BJ (cell line): ENCODE measurements at regions not wholly inside any gene's neighbourhood (a gene's known extent, or its start where the extent isn't known, plus 50 kb on each side); places are given as distances from the start of the nearest gene placed in this dataset.

Source experiments
- CTCF ChIA-PET: fragments of 350-600 bp; formaldehyde crosslinking; extraction: SDS; loops from one replicate; lab custom pipeline; 2021; ENCODE audit warnings: antibody characterized with exemption, inconsistent platforms; lab: Yijun Ruan, JAX
- POLR2A ChIA-PET: fragments of 300-600 bp; sonication (Branson Sonifier 250); formaldehyde crosslinking; extraction: SDS; loops from one replicate; lab custom pipeline; 2021; ENCODE audit warnings: antibody characterized with exemption; lab: Charles Lee
- DNase-seq: peaks from one replicate; pipeline ENCODE4 v3.0.0-alpha.2; 2011; ENCODE audit warnings: low read depth
- H3K27me3 ChIP-seq: 2 replicates; pipeline ENCODE4 v1.6.0; 2011; ENCODE audit warnings: low read length; ENCODE audit not compliant: control insufficient read depth, insufficient read depth
- H3K36me3 ChIP-seq: 2 replicates; pipeline ENCODE4 v1.5.1; 2011; ENCODE audit warnings: low read length; ENCODE audit not compliant: control insufficient read depth, insufficient read depth
- H3K4me3 ChIP-seq: 2 replicates; pipeline ENCODE4 v1.5.1; 2011; ENCODE audit warnings: low read depth, mild to moderate bottlenecking, control low read depth, low read length
- TF ChIP-seq, protein P1 (sequence below): IDR thresholded peaks from 2 replicates; pipeline ENCODE4 v1.5.1; 2011; ENCODE audit warnings: low read depth, mild to moderate bottlenecking, control low read depth, inconsistent platforms, low read length, moderate library complexity; ENCODE audit not compliant: insufficient read depth

DNA sequence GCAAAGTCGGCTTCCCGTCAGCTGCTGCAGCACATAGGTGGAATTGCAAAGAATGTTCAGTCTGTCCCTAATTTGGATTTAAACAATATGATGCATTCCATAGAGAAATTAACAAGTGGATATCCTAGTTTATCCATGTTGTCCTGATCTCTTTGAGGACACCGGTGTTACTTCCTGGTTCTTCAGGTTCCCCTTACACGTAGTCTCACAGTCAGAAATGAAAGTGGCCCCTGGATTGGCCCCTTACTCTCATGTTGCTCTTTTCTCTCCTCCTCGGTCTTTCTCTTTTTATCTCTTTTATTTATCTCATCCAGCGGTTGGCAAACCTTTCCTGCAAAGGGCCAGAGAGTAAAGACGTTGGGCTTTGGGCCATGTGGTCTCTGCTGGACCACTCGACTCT is 265.1 kb downstream of the GAS1 start:
- CTCF ChIA-PET = no interaction called here
- Histone ChIP-seq H3K36me3 (no peaks in the 10 kb centered on the region), H3K27me3 (no peaks in the 10 kb centered on the region), H3K4me3 (no peak overlapping the region)
- POLR2A ChIA-PET = no interaction called here
- DNase-seq = no peak
- TF ChIP-seq, protein P1, sequence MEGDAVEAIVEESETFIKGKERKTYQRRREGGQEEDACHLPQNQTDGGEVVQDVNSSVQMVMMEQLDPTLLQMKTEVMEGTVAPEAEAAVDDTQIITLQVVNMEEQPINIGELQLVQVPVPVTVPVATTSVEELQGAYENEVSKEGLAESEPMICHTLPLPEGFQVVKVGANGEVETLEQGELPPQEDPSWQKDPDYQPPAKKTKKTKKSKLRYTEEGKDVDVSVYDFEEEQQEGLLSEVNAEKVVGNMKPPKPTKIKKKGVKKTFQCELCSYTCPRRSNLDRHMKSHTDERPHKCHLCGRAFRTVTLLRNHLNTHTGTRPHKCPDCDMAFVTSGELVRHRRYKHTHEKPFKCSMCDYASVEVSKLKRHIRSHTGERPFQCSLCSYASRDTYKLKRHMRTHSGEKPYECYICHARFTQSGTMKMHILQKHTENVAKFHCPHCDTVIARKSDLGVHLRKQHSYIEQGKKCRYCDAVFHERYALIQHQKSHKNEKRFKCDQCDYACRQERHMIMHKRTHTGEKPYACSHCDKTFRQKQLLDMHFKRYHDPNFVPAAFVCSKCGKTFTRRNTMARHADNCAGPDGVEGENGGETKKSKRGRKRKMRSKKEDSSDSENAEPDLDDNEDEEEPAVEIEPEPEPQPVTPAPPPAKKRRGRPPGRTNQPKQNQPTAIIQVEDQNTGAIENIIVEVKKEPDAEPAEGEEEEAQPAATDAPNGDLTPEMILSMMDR = no peak

GRCh38 chr9:86679909-86680308 is 267.4 kb downstream of the GAS1 start:
- CTCF ChIA-PET = no interaction called here
- Histone ChIP-seq H3K27me3 (no peaks in the 10 kb centered on the region), H3K36me3 (no peaks in the 10 kb centered on the region), H3K4me3 (no peak overlapping the region)
- TF ChIP-seq, protein P1 = no peak
- POLR2A ChIA-PET = interaction anchor here (0.6 kb wide), 2 partner anchors 20 to 1313 kb away, joined by 3 read pairs; no protein-coding TSS in a partner anchor
- no peak for DNase-seq

- ChIA-PET POLR2A (no interaction called here), CTCF (no interaction called here)
- Histone ChIP-seq H3K36me3 (no peaks in the 10 kb centered on the region), H3K27me3 (no peaks in the 10 kb centered on the region; the same call in 1 of the 2 replicates), H3K4me3 (no peak overlapping the region)
- no peak for DNase-seq
- TF ChIP-seq, protein P1 = no peak
Observed at GRCh38 chr9:86676396-86676795, 270.9 kb downstream of the GAS1 start.

DNA sequence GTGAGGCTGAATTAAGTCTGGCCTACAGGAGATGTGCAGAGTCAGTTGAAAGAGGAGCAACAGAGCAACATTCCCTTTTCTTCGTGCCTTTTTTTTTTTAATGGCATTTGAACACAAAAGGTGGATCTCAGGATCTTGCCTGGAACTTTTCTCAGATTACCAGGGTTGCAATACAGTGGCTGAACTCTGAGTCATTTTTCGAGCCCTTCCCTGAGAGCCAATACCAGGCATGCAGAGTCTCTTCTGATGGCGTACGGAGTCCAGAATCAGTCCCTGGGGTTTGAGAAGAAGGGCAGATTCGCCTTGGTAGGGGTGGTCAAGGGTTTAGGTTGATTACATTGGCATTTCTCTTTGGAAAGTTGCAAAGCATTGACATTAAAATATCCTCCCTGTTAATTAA is 271.5 kb downstream of the GAS1 start:
- ChIA-PET CTCF (no interaction called here), POLR2A (no interaction called here)
- no peak for DNase-seq
- Histone ChIP-seq H3K27me3 (no peaks in the 10 kb centered on the region; the same call in 1 of the 2 replicates), H3K36me3 (no peaks in the 10 kb centered on the region), H3K4me3 (no peak overlapping the region)
- TF ChIP-seq, protein P1 = no peak

DNA sequence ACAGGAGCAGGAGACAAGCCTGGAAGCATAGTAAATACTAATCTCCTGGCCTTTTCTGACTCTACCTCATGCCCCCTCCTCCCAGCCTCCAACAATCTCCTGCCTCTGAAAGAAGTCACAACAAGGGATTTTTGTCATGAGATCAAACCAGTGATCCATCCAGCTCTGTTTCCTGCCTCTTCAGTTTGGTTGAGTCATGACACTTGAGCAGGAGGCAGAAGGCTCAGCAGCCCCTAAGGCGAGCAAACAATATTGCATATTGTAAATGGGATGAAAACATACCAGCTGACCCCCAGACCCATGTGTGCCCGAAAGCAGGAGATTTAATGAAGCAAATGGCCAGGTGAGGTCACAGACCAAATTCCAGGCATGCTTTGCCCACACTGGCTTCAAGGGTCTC is 272.8 kb downstream of the GAS1 start:
- POLR2A ChIA-PET = no interaction called here
- Histone ChIP-seq H3K27me3 (no peaks in the 10 kb centered on the region; the same call in 1 of the 2 replicates), H3K36me3 (no peaks in the 10 kb centered on the region), H3K4me3 (no peak overlapping the region)
- no peak for DNase-seq
- CTCF ChIA-PET = interaction anchor here (1.0 to 1.1 kb wide), 2 partner anchors 26 to 651 kb away, joined by 3 to 4 read pairs; no protein-coding TSS in a partner anchor
- TF ChIP-seq, protein P1 = no peak
